ENCODE measurements at regions not wholly inside any gene's neighbourhood (a gene's known extent, or its start where the extent isn't known, plus 50 kb on each side); places are given as distances from the start of the nearest gene placed in this dataset.
A peak's percentile ranks its signal among the peaks of the same experiment; 100 is the strongest.

DNA sequence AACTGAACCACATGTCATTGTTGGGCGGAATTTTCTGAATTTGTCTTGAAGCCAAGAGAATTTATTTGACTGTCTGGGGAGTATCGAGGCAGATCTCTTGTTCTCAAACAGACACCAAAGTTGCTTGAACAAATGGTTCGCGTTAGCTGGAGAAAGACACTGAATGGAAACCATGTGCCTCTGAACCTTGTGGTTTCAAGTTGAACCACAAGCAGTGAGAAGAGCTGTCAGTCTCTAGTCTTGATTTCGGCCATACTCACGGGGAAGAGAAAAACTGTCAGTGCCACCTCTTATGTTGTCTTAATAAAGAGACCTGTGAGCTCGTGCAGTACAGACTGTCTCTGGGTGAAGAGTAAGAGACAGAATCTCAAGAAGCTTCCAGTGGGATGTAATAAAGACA lies 886.5 kb upstream of the SOX9 start:
- DNase-seq, result no peak

DNA sequence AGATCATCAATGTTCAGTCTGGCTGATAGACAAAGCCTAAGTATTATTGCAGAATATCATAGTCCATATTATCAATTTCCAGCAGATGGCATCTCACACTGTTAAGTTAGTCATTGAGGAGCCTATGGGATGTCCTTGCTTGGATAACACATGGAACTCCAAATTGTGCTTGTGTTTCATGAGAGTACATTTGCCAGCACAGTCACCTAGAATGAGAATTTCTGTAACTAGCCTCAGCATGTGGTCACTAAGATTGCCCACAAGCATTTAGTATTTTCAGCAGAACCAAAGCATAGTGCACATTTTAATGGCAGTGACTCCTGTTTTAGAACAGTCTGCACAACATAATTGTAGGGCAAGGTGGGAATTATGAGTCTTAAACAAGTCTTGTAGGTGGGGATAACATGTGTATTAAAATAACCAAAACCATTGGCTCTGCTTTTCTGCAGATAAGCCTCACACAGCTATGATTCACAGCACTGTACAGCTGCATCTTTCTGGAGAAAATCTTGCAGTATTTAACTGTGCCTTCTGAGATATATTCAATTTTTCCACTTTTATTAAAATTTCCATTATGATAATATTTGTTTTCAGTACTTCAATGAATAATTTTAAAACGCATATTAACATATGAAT lies 882.8 kb upstream of the SOX9 start:
- DNase-seq, result peak in 2 of 56 donors; percentile 3 to 34

DNA sequence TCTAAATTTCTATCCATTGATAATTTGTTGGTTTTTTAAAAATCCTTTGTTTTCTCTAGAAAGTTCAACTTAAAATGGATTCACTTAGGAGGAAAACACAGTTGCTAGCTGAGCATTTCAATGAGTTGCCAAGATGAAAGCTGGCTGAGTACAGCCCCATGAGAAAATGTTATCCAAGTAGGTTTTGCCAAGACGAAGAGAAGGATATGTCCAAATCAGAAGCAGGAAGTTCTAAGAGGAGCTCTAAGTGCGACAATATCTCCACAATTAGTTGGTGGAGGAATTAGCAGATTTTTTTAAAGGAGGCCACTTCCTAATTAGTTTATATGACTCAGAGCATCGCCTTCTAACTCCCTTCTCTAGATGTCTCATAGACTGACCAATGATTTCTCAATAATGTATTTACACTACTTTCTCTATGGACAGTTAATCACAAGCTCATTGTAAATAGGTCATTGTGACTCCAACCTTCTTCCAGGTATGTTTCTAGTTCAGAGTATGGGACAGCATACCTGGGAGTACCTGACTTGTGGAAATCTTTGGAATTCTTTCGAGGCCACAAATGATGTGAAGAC lies 873.3 kb upstream of the SOX9 start:
- no peak for DNase-seq

DNA sequence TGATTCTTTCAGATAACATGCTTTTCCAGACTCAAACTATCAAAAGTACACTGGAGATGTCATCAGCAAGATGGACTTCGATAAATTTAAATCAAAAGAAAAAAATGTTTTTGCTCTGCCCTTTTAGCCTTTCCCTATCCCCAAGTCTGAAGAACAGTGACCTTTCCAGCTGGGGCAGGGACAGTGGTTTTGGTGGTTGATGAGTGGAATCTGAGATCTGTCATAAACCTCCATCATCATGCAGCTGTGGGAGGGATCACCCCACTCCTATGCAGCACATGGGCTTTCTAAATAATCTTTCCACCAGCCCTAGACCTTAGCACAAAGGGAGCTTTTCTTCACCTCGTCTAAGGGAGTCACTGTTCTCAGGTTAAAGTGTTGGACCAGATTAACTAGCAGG lies 869.5 kb upstream of the SOX9 start:
- DNase-seq, result no peak

DNA sequence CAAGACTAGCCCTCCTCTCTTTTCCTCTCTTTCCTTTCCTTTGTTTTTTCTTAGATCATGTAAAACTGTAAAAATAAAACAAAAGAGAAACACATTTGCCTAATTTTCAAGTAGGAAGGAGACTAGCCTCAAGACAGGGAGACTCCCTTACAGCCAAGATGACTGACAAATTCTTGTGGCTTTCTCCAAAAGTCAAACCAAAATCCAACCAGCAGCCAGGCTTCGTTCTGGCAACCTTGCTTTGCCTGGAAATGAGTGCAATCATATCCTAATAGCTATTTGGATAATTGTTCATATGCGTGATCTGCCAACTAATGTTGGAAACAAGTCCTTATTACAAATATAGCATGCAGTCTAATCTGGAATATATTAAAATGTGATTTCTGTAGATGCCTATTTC lies 868.9 kb upstream of the SOX9 start:
- DNase-seq, result no peak

DNA sequence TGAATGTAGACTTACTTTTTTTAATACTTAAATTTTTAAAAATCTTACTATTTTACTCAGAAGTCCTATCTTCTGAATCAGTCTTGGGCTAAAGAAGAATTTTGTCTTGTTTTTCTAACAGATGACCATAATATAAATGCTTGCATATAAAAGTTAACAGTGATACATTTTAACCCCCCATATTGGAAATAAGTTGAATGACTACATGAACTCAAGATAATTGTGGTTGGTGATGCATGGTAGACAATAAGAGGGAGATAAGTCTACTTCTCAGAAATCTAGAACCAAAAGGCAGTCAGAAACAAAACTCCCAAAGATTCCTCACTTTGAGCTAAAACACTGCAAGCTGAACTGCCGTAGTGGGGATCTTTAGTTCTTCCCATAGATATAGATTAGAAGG lies 868.4 kb upstream of the SOX9 start:
- no peak for DNase-seq

DNA sequence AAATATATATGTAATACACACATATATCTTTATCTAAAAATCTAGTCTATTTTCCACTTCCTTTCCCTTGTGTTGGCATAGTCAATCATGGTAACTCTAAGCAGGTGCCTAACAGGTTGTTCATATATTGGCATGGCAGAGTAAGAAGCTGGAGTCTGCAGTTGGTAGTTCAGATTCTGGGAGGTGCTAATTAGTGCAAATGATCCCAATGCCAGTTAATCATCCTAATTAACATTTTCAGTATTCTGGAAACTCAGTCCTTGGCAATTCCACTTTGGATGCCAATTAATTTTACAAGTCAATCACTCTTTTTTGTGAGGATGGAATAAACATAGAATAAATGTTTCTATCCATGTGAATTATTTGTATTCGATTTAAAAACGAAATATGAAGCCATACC lies 863.7 kb upstream of the SOX9 start:
- no peak for DNase-seq

DNA sequence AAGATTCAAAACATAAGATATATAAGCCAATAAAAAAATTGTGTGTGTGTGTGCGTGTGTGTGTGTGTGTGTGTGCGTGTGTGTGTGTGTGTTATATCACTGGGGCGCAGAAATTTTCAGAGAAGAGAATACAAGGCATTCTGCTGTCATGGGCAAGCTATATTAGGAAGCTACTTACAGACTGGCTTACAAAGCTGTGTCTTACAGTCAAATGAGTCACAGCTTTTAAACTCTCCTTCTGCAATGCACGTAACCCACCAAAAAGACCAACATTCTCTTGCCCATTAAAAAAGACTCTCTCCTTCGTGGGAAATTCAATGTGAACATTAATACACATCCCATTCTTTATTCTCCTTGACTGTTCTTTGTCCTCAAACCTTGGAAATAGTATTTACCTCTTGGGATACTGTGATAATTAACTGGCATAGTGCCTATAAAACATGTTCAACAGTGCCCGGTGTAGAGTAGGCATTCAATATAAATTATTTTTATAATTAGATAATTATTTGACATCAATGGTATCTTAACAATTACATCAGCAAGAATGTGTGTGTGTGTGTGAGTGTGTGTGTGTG lies 860.4 kb upstream of the SOX9 start:
- no peak for DNase-seq

DNA sequence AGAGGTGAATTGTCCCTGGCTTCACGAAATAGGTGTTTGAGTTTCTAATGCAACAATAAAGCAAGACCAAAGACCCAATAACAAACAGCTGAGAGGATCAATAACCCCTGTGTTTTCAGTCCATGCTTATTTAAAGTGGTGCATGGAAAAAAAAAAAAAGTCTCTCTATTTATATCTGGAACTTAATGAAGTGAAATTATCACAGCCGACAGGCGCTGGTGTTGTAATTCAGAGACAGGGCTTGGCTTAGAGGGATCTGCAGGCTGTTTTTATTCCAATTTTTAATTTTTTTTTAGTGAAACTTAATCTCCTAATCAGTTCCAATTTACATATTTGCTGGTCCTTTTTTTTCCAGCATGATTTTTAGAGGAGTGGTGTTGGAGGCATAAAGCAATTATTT lies 858.2 kb upstream of the SOX9 start:
- DNase-seq, result no peak

DNA sequence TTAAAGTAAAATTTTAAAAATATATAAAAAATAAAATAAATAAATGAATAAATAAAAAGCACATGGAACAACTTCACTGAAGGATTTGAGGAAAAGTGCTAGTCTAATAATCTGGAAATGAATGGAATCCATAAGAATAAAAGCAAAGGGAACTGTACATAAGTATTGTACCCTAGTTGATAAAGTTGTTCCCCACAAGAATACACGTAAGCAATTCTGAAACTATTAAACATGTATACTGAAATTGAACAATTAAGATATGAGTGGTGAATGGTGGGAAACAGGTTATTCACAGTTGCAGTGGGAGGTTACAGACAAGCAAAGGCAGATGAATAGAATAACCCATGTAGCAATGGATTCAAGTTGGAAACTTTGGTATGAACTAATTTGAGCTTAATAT lies 853.2 kb upstream of the SOX9 start:
- no peak for DNase-seq

DNA sequence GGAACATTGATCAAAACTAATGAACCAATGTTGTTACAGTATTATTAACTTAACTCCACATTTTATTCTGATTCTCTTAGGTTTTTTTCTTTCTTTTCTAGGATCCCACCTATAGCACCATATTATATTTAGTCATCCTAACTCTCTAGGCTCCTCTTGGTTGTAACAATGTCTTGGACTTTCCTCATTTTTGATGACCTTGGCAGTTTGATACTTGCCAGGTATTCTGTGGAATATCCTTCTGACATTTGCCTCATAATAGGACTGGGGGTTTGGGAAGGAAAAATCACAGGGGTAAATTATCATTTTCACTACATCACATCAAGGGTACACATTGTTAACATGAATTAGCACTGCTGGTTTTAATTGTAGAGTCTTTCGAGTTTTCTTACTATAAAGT lies 851.6 kb upstream of the SOX9 start:
- no peak for DNase-seq

DNA sequence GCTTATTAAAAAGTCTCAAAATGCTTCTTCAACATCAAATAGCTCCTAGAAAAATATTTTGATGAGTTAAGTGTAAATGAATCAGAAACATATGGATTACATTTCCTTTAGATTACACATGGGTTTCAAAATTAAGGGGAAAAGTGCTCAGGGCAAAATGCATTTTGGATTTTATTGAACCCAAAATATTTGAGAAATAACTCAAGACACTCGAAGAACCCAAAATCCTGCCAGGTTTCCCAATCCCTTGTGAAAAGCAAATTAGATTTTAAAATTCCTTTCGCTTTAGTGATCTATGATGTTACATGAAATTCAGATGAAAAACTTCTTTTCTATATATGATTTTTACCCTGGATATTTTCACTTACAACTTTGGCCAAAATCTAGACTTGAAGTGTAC lies 847.4 kb upstream of the SOX9 start:
- DNase-seq, result no peak

DNA sequence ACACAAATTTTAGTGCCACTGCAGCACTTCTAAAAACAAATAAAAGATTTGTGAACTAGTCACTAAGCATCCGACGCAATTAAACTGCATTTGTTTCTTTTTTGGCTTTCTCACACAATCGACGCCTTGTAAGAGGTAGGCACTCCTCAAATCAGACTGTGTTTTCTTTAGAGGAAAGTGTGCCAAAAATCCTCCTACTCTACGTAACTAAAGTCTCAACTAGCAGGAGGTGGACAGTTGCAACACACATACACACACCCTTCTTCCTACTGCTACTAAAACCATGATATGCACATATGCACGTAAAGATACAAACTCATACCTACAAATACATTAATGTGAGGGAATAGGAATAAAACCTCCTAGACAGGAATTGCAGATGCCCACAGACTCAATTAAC lies 844.7 kb upstream of the SOX9 start:
- DNase-seq, result no peak

DNA sequence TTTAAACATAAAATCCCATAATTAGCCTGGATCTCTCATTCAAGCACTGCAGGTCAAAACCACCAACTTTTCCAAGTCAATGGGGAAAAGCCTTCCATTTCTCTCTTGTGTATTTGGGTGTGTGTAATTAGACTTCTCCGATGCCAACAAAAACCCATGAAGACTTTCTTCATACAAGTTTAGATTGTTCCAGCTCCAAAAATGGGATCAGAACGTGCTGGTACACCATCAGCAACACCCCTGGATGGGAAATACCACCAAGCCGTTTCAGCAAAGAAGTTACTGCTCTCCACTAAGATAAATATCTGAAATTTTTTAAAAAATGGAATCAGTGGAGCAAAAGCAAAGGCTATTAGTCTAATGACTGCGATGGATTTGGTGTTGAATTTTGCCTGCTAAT lies 837.3 kb upstream of the SOX9 start:
- DNase-seq, result no peak

DNA sequence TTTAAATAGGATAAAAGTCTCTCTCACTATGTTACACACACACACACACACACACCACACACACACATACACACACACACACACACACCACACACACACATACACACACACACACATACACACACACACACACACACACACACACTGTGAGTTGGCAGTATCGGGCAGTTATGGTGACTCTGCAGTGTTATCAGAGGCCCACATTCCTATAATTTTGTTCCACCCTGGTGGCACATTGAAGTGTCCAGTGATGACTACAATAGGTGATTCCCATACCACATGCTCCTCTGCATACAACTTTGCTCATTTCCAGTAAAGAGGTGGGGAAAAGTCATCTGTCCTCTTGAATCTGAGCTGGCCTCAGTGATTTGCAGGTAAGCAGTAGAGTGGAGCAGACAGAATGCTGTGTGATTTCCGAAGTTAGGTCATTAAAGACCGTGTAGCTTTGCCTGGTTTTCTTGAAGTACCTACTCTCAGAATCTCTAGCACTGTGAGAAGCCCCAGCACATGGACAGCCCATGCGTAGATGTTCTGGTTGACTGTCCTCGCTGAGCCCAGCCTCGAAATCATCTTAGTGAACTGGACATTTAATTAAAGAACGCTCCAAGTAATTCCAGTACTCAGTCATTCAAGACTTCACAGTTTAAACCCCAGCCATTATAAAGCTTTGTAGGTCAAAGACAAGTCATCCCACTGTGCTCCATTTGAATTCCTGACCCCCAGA lies 836.6 kb upstream of the SOX9 start:
- DNase-seq, result no peak

DNA sequence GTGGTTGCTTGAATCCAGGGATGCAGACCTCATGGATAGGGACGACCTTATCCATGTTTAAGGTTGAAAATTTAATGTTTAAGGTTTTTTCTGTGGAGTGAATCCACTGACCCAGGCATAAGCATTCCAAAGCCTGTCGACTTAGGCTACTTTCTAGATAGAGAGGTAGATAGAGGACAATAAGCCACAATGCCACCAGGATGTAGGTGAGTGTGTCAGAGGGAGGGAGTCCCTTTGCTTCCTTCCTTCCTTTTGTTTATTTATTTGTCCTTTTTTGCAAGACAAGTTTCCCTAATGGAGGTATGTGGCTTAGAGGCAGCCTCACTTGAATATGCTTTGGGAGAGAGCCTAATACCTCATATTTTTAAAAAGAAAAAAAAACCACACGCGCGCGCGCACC lies 834.2 kb upstream of the SOX9 start:
- no peak for DNase-seq

DNA sequence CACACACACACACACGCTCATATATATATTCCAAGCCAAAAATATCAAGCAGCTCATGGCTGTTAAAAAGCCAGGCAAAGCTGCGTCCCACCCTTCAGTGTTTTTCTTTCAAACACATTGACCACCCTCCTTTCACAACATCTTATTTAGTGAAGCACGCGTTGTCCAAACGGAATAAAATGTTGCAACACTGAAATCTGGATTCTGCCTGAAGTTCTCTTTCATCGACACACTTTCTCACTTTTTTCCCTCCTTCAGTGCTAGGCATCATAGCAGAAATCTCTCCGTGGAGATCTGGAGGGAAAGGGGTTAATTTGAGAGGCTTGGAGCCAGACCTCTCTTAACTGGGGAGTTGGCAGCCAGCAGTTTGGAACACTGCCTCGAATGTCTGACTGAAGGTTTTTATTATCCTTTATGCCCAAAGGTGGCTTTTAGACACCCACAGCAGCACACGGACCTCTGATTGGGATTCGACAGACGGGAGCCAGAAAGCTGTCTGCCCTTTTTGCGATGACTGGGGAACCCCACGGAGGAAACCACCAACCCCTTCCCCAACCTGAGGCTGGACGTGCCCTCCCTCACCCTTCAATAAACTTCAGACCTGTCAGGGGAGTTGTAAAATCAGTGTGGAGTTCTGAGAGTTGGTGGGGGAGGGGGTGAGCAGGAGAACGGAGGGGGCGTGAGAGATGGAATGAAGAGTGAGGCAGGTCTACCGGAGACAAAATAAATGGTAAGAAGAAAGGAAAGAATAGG lies 833.6 kb upstream of the SOX9 start:
- DNase-seq, result peak in 2 of 56 donors; percentile 1 to 10

DNA sequence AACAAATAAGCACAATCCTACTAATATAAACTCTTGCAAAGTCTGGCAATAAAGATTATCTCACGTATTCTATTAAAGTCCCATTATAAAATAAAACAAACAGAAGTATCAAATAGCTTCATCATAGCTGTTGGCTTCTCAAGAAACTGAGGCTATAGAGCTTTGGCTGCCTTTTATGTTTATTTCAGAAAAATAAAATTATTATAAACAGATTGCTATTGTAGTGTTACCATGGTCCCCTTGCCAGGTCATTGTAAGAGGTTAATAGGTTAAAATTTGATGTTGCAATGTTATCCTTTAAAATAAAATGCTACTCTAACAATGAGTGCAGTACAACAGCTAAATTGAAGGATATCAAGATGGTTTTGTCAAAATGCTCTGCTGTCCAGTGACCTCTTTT lies 828.8 kb upstream of the SOX9 start:
- no peak for DNase-seq

DNA sequence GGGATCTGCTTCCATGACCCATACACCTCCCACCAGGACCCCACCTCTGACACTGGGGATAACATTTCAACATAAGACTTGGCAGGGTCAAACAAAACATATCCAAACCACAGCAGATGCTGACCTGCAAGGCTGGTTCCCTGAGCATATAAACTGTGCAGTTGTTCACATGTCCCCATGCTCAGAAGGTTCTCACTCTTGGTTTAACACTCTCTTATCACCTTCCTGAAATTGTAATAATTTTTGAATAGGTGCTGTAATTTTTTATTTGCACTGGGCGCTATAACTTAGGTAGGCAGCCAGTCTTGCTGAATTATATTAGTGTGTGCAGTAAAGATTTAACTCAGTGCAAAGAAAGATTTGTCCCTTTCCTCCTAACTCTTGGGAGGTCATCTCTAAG lies 824.8 kb upstream of the SOX9 start:
- no peak for DNase-seq

DNA sequence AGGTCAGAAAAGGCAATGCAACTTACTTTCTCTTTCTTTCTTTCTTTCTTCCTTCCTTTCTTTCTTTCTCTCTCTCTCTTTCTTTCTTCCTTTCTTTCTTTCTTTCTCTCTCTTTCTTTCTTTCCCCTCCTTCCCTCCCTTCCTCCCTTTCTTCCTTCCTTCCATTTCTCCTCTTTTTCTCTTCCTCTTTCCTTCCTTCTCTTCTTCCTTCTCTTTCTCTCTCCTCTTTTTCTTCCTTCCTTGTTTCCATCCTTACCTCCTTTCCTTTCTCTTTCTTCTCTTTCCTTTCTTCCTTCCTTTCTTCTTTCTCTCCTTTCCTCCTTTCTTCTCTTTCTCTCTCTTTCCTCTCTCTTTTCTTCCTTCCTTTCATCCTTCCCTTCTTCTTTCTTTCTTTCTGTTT lies 819.8 kb upstream of the SOX9 start:
- DNase-seq, result no peak

DNA sequence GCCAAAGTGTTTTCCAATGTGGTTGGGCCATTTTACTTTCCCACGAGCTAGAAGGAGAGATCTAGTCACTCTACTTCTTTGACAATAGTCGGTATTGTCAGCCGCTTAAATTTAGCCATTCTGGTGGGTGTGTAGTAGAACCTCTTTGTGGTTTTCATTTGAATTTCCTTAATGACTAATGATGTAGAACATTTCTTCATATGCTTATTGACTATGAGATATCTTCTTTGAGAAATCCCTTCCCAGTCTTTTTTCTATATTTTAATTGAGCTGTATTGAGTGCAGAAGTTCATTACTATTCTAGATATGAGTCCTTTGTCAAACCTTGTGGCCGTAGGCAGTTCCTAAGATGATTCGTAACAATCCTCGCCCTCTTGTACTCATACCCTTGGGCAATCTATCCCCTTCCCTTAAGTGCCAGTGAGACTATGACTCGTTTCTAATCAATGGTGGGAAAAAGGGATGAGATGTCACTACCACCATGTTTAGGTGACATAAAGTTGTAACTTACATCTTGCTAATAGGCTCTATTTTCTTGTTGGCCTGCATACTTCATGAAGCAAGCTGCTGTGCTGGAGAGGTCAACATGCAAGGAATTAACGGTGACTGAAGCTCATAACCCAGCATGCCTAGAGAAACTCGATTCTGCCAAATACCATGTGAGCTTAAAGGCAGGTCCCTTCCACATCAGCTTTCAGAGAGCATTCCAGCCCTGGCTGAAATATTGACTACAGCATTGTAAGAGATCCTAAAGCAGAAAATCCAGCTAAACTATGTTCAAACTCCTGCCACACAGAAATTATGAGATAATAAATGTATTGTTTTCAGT lies 817.9 kb upstream of the SOX9 start:
- DNase-seq, result no peak
